Esophagus muscularis mucosa (tissue), 4 donors: ENCODE measurements at regions not wholly inside any gene's neighbourhood (a gene's known extent, or its start where the extent isn't known, plus 50 kb on each side); places are given as distances from the start of the nearest gene placed in this dataset.

ENCODE experiments used
- CTCF ChIP-seq, 3 experiments: fragments of 200-600 bp in 2 of 3; fragments of 450-650 bp in 1 of 3; sonication (generic) in 2 of 3; IDR thresholded peaks; one replicate each; pipeline ENCODE4 v1.5.1; 2017 to 2019; ENCODE audit warnings: antibody characterized with exemption in 3 of 3, mild to moderate bottlenecking in 2 of 3, moderate library complexity in 1 of 3
- EP300 ChIP-seq: sonication (generic); formaldehyde crosslinking; IDR thresholded peaks from one replicate; pipeline ENCODE4 v1.6.1; 2017; ENCODE audit warnings: antibody characterized with exemption
- POLR2A ChIP-seq: fragments of 450-650 bp; IDR thresholded peaks from one replicate; pipeline ENCODE4 v1.6.1; 2017; ENCODE audit warnings: antibody characterized with exemption, moderate library complexity, mild to moderate bottlenecking, low read depth

- TF ChIP-seq CTCF (IDR thresholded peaks at IDR 0.05) (no peak), EP300 (no peak), POLR2A (no peak)
Measured at GRCh38 chr11:28735511-28735910, 627.3 kb downstream of the METTL15 start.
